ENCODE measurements at regions not wholly inside any gene's neighbourhood (a gene's known extent, or its start where the extent isn't known, plus 50 kb on each side); places are given as distances from the start of the nearest gene placed in this dataset.

DNA sequence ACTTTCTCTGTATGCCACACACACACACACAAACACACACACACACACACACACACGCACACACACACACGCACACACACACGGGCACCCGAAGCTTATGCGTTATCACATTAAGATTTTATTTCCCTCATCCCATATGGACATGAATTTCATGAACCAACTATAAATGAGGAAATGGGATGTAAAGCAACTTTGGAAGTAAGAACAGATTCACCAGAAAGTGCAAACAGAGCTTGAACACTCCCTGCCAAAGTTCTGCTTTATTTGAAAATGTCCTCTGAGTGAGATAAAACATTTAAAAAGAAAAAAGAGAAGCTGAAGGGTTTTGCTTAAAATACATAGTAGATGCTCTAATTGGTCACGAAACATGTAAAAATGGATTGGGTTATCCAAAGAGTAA, 90.4 kb upstream of the OTX2 start:
- DNase-seq, result no peak
- H4K91ac ChIP-seq (ENCODE audit: insufficient read length, low read depth, low read length), result no peak overlapping the region
- H3K14ac ChIP-seq (ENCODE audit: insufficient read depth, low read length), result no peak overlapping the region; the same call in 1 of the 2 replicates
- H2BK120ac ChIP-seq (ENCODE audit: low read depth, low read length, poor library complexity, severe bottlenecking), result no peak overlapping the region
- H2AFZ ChIP-seq (ENCODE audit: low read length), result no peak overlapping the region
- H4K20me1 ChIP-seq (ENCODE audit: control insufficient read depth, insufficient read depth, insufficient read length), result no peaks in the 10 kb centered on the region
- WGBS (ENCODE audit: extremely low coverage, insufficient read length, low lambda C conversion rate), result no CpG with 5 or more reads among the region's 6 CpGs
- no peaks in the 10 kb centered on the region for H3K79me1 ChIP-seq (ENCODE audit: insufficient read depth, low read depth, low read length, poor library complexity, severe bottlenecking)
- no peaks in the 10 kb centered on the region for H3K9me3 ChIP-seq (ENCODE audit: control insufficient read depth, low read depth, low read length)
- H3K18ac ChIP-seq (ENCODE audit: insufficient read length, low read depth, low read length), result peak overlapping the region; percentile 67
- Mint-ChIP-seq H3K4me1 (peaks cover 83 to 94% of the 10 kb centered on the region in 2 experiments), H3K27me3 (ENCODE audit: low read depth) (peaks cover 14% of the 10 kb centered on the region), H3K9me3 (peaks cover under 1 to 5% of the 10 kb centered on the region in 2 experiments; a peak in 3 of 5 replicates), H3K4me3 (peak overlapping the region in 1 of 2 experiments; percentile 38; a peak in 1 of 5 replicates), H3K36me3 (ENCODE audit: insufficient read depth in 1 of 3, low read depth in 3 of 3) (peaks cover 0 to 5% (median 0%) of the 10 kb centered on the region in 3 experiments; a peak in 3 of 7 replicates), H3K27ac (peak overlapping the region; percentile 88 to 99 (median 98); a peak in 6 of 7 replicates)
- TF ChIP-seq, protein P1, sequence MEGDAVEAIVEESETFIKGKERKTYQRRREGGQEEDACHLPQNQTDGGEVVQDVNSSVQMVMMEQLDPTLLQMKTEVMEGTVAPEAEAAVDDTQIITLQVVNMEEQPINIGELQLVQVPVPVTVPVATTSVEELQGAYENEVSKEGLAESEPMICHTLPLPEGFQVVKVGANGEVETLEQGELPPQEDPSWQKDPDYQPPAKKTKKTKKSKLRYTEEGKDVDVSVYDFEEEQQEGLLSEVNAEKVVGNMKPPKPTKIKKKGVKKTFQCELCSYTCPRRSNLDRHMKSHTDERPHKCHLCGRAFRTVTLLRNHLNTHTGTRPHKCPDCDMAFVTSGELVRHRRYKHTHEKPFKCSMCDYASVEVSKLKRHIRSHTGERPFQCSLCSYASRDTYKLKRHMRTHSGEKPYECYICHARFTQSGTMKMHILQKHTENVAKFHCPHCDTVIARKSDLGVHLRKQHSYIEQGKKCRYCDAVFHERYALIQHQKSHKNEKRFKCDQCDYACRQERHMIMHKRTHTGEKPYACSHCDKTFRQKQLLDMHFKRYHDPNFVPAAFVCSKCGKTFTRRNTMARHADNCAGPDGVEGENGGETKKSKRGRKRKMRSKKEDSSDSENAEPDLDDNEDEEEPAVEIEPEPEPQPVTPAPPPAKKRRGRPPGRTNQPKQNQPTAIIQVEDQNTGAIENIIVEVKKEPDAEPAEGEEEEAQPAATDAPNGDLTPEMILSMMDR (conservative IDR thresholded peaks at IDR 0.05), result no peak
- peaks cover 21% of the 10 kb centered on the region for H3K4me1 ChIP-seq (ENCODE audit: insufficient read depth, low read length)
- H2BK12ac ChIP-seq (ENCODE audit: insufficient read length, low read depth, low read length), result no peak overlapping the region
- H3K27ac ChIP-seq (ENCODE audit: insufficient read length, low read depth, low read length), result no peak overlapping the region
- no peak overlapping the region for H2AK5ac ChIP-seq (ENCODE audit: insufficient read length, low read length)
- H3K56ac ChIP-seq (ENCODE audit: insufficient read length, low read depth, low read length), result no peak overlapping the region
- peaks cover 14% of the 10 kb centered on the region; the same call in 1 of the 2 replicates for H3K27me3 ChIP-seq (ENCODE audit: insufficient read depth, low read length)
- no peak overlapping the region for H2BK15ac ChIP-seq (ENCODE audit: low read depth, low read length)
- H2BK20ac ChIP-seq (ENCODE audit: low read depth, low read length, poor library complexity, severe bottlenecking), result no peak overlapping the region
- no peak overlapping the region for H3K4me2 ChIP-seq (ENCODE audit: insufficient read depth, insufficient read length, low read length)
- H3K9ac ChIP-seq (ENCODE audit: extremely low read depth, insufficient read length, low read length), result no peak overlapping the region
- H2BK5ac ChIP-seq (ENCODE audit: insufficient read length, low read length), result no peak overlapping the region
- H3K23me2 ChIP-seq (ENCODE audit: insufficient read length, low read depth, low read length, poor library complexity, severe bottlenecking), result no peaks in the 10 kb centered on the region
- no peak overlapping the region for H4K5ac ChIP-seq (ENCODE audit: insufficient read length, low read depth, low read length)
- no peak overlapping the region for H3K23ac ChIP-seq (ENCODE audit: insufficient read length, low read depth, low read length)
- H3T11ph ChIP-seq (ENCODE audit: low read length), result no peak overlapping the region
- no peak overlapping the region for H4K8ac ChIP-seq (replicated peaks; ENCODE audit: insufficient read length, low read depth, low read length)
- no peaks in the 10 kb centered on the region for H3K79me2 ChIP-seq (ENCODE audit: insufficient read depth, low read length)
- no peak overlapping the region for H3K4ac ChIP-seq (ENCODE audit: low read depth, low read length)

Data from H9 (cell line).